Mesothelial cell of epicardium (in vitro differentiated cells): ENCODE measurements at regions not wholly inside any gene's neighbourhood (a gene's known extent, or its start where the extent isn't known, plus 50 kb on each side); places are given as distances from the start of the nearest gene placed in this dataset.
"Not testable (repeated sequence)": the region's sequence is repeated elsewhere in the genome, so short reads cannot be mapped to it uniquely, and the experiment has no call there.

Experiments used
- DNase-seq, 2 experiments: peaks; one replicate each; pipeline ENCODE4 v3.0.0; 2021; ENCODE audit warnings: low spot score in 2 of 2; ENCODE audit not compliant: unreplicated experiment in 2 of 2
- H3K27ac Mint-ChIP-seq: 2 replicates; pipeline ENCODE4 v1.8.0; 2021; ENCODE audit warnings: mixed read lengths
- H3K27me3 Mint-ChIP-seq: 2 replicates; pipeline ENCODE4 v1.8.0; 2021; ENCODE audit warnings: low read depth, mixed read lengths
- H3K36me3 Mint-ChIP-seq: 2 replicates; pipeline ENCODE4 v1.8.0; 2021; ENCODE audit warnings: mixed read lengths
- H3K4me1 Mint-ChIP-seq: 2 replicates; pipeline ENCODE4 v1.8.0; 2021; ENCODE audit warnings: mixed read lengths
- H3K4me3 Mint-ChIP-seq: 2 replicates; pipeline ENCODE4 v1.8.0; 2021; ENCODE audit warnings: mild to moderate bottlenecking, moderate library complexity, mixed read lengths
- H3K9me3 Mint-ChIP-seq: 2 replicates; pipeline ENCODE4 v1.8.0; 2021; ENCODE audit warnings: mixed read lengths
- CTCF ChIP-seq: fragments of 200-600 bp; sonication (generic); IDR thresholded peaks from one replicate; pipeline ENCODE4 v1.5.0; 2021; ENCODE audit warnings: antibody characterized with exemption; ENCODE audit not compliant: unreplicated experiment

GRCh38 chr12:94844452-94844851, 159.0 kb downstream of the NDUFA12 start:
- H3K27ac Mint-ChIP-seq, result no peak overlapping the region
- no peaks in the 10 kb centered on the region for H3K36me3 Mint-ChIP-seq
- no peak for TF ChIP-seq CTCF
- no peak overlapping the region for H3K4me3 Mint-ChIP-seq
- peaks cover 12% of the 10 kb centered on the region for H3K27me3 Mint-ChIP-seq
- no peaks in the 10 kb centered on the region for H3K9me3 Mint-ChIP-seq
- H3K4me1 Mint-ChIP-seq, result no peaks in the 10 kb centered on the region
- DNase-seq, result no peak

- Mint-ChIP-seq H3K36me3 (no peaks in the 10 kb centered on the region), H3K27ac (no peak overlapping the region), H3K4me1 (no peaks in the 10 kb centered on the region), H3K9me3 (peaks cover 5% of the 10 kb centered on the region), H3K4me3 (no peak overlapping the region), H3K27me3 (peaks cover 7% of the 10 kb centered on the region)
- TF ChIP-seq CTCF, result no peak
- no peak for DNase-seq
Observed at GRCh38 chr12:94841904-94842610, 161.4 kb downstream of the NDUFA12 start.

DNA sequence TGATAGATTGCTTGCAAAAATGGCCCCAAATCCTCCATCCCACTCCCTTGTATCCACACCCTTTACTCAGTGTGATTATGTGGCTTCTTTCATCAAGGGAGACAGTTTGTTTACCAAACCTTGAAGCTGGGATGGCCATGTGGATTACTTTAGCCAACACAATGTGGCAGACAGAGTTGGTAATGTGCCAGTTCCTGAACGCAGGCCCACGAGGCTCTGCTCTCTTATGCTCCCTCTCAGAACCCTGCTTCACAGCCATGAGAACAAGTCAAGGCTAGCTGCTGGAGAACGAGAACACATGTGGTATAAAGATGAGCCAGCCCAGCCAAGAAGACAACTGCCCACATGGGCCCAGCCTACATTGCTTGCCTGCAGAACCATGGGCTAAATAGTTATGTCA, 162.3 kb downstream of the NDUFA12 start:
- Mint-ChIP-seq H3K27ac (no peak overlapping the region), H3K4me1 (no peaks in the 10 kb centered on the region), H3K36me3 (no peaks in the 10 kb centered on the region), H3K4me3 (no peak overlapping the region), H3K27me3 (peaks cover 4% of the 10 kb centered on the region), H3K9me3 (peaks cover 5% of the 10 kb centered on the region)
- no peak for TF ChIP-seq CTCF
- no peak for DNase-seq

DNA sequence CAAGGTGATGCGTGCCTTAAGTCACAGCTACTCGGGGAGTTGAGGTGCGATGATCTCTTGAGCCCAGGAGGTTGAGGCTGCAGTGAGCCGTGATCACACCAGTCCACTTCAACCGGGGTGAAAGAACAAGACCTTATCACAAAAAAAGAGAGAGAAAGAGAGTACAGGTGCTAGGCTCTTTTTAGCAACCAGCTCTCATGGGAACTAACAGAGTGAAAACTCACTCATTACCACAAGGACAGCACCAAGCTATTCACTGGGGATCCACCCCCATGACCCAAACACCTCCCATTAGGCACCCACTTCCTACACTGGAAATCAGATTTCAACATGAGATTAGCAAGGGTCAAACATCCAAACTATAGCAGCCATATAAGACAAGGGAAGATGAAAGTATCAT, 164.2 kb downstream of the NDUFA12 start:
- no peak for TF ChIP-seq CTCF
- no peaks in the 10 kb centered on the region for H3K36me3 Mint-ChIP-seq

DNA sequence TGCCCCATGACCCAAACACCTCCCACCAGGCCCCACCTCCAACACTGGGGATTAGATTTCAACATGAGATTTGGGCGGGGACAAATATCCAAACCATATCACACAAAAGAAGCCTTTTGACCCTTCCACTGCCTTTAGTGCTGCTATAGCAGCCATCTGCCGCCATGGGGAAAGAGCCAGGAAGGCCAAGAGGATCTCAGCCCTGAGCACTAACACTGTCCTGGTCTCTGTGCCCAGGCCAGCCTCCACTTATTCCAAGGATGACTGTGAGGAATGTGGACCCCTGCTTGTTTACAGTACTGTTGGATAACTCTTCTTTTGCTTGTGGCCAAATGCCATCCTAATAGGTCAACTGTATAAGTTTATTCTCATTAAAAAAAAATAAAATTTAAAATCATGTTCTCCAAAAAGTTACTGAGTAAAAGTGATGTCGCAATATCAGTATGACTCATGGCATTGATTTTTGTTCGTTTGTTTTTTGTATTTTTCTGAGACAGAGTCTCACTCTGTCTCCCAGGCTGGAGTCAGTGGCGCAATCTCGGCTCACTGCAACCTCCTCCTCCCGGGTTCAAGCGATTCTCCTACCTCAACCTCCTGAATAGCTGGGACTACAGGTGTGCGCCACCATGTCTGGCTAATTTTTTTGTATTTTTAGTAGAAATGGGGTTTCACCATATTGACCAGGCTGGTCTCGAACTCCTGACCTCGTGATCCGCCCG, 166.4 kb downstream of the NDUFA12 start:
- H3K27me3 Mint-ChIP-seq, H3K9me3 Mint-ChIP-seq: not testable (repeated sequence)
- peaks cover 14% of the 10 kb centered on the region for H3K4me1 Mint-ChIP-seq

More for the DNA sequence above, 164.2 kb downstream of the NDUFA12 start:
- no peak for DNase-seq
- Mint-ChIP-seq H3K4me3 (no peak overlapping the region), H3K4me1 (no peaks in the 10 kb centered on the region), H3K9me3 (peaks cover 5% of the 10 kb centered on the region), H3K27ac (no peak overlapping the region), H3K27me3 (no peaks in the 10 kb centered on the region)

DNA sequence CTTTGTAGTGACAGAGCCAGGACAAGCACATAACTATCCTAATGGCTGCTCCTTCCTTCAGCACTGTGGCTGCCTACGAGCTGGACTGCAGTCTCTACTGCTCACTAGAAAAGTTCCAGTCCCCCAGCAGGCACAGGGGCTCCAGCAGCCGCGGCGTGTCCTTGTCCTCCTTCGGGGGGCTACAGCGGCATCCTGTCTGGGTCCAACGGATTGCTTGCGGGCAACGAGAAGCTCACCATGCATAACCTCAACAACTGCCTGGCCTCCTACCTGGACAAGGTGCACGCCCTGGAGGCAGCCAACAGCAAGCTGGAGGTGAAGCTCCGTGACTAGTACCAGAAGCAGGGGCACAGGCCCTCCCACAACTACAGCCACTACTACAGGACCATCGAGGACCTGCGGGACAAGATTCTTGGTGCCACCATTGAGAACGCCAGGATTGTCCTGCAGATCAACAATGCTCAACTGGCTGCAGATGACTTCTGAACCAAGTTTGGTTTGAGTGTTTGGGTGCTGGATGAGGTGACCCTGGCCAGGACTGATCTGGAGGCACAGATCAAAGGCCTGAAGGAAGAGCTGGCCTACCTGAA, 169.4 kb downstream of the NDUFA12 start:
- Mint-ChIP-seq H3K27ac (no peak overlapping the region), H3K27me3 (no peaks in the 10 kb centered on the region), H3K36me3 (no peaks in the 10 kb centered on the region), H3K9me3 (peaks cover 7% of the 10 kb centered on the region), H3K4me1 (peaks cover 18% of the 10 kb centered on the region), H3K4me3 (no peak overlapping the region)
- no peak for DNase-seq
- TF ChIP-seq CTCF, result no peak

More for the DNA sequence above, 166.4 kb downstream of the NDUFA12 start:
- not testable (repeated sequence) for H3K36me3 Mint-ChIP-seq, H3K27ac Mint-ChIP-seq, DNase-seq, H3K4me3 Mint-ChIP-seq
